HCT116 (cell line): ENCODE measurements at regions not wholly inside any gene's neighbourhood (a gene's known extent, or its start where the extent isn't known, plus 50 kb on each side); places are given as distances from the start of the nearest gene placed in this dataset.

ENCODE experiments used
- CEBPB ChIP-seq: IDR thresholded peaks from 2 replicates; pipeline ENCODE4 v1.6.1; 2012; ENCODE audit warnings: low read depth
- POLR2A ChIP-seq: IDR thresholded peaks from 2 replicates; pipeline ENCODE4 v1.7.0; 2011; ENCODE audit warnings: borderline replicate concordance; ENCODE audit not compliant: insufficient read depth, insufficient read length; ENCODE audit errors: extremely low read depth
- POLR2AphosphoS5 ChIP-seq: IDR thresholded peaks from 2 replicates; pipeline ENCODE4 v1.6.1; 2011; ENCODE audit warnings: mild to moderate bottlenecking, low read depth, low read length, moderate library complexity
- YY1 ChIP-seq: IDR thresholded peaks from 2 replicates; pipeline ENCODE4 v1.6.1; 2011; ENCODE audit warnings: low read length, low read depth, moderate library complexity, mild to moderate bottlenecking; ENCODE audit not compliant: insufficient replicate concordance; ENCODE audit errors: extremely low read depth
- TF ChIP-seq, protein P1 (sequence below): IDR thresholded peaks from 2 replicates; pipeline ENCODE4 v1.6.1; 2012; ENCODE audit warnings: low read depth
- TF ChIP-seq, protein P2 (sequence below), 3 experiments: fragments of 200-600 bp in 1 of 3; sonication (generic) in 1 of 3; IDR thresholded peaks in 2 of 3; conservative IDR thresholded peaks in 1 of 3; 2 replicates each; pipeline ENCODE4 v1.5.1; 2012 to 2017; ENCODE audit warnings: low read depth in 2 of 3, low read length in 2 of 3, antibody characterized with exemption in 1 of 3, borderline replicate concordance in 1 of 3, control low read depth in 1 of 3, mild to moderate bottlenecking in 1 of 3, mixed read lengths in 1 of 3, mixed run types in 1 of 3, moderate library complexity in 1 of 3; ENCODE audit not compliant: insufficient read depth in 1 of 3

- no peak for TF ChIP-seq POLR2AphosphoS5
- no peak for TF ChIP-seq POLR2A
- TF ChIP-seq, protein P1, sequence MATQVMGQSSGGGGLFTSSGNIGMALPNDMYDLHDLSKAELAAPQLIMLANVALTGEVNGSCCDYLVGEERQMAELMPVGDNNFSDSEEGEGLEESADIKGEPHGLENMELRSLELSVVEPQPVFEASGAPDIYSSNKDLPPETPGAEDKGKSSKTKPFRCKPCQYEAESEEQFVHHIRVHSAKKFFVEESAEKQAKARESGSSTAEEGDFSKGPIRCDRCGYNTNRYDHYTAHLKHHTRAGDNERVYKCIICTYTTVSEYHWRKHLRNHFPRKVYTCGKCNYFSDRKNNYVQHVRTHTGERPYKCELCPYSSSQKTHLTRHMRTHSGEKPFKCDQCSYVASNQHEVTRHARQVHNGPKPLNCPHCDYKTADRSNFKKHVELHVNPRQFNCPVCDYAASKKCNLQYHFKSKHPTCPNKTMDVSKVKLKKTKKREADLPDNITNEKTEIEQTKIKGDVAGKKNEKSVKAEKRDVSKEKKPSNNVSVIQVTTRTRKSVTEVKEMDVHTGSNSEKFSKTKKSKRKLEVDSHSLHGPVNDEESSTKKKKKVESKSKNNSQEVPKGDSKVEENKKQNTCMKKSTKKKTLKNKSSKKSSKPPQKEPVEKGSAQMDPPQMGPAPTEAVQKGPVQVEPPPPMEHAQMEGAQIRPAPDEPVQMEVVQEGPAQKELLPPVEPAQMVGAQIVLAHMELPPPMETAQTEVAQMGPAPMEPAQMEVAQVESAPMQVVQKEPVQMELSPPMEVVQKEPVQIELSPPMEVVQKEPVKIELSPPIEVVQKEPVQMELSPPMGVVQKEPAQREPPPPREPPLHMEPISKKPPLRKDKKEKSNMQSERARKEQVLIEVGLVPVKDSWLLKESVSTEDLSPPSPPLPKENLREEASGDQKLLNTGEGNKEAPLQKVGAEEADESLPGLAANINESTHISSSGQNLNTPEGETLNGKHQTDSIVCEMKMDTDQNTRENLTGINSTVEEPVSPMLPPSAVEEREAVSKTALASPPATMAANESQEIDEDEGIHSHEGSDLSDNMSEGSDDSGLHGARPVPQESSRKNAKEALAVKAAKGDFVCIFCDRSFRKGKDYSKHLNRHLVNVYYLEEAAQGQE, result no peak
- TF ChIP-seq, protein P2, sequence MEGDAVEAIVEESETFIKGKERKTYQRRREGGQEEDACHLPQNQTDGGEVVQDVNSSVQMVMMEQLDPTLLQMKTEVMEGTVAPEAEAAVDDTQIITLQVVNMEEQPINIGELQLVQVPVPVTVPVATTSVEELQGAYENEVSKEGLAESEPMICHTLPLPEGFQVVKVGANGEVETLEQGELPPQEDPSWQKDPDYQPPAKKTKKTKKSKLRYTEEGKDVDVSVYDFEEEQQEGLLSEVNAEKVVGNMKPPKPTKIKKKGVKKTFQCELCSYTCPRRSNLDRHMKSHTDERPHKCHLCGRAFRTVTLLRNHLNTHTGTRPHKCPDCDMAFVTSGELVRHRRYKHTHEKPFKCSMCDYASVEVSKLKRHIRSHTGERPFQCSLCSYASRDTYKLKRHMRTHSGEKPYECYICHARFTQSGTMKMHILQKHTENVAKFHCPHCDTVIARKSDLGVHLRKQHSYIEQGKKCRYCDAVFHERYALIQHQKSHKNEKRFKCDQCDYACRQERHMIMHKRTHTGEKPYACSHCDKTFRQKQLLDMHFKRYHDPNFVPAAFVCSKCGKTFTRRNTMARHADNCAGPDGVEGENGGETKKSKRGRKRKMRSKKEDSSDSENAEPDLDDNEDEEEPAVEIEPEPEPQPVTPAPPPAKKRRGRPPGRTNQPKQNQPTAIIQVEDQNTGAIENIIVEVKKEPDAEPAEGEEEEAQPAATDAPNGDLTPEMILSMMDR (IDR thresholded peaks at IDR 0.05 in 2 of 3, conservative IDR thresholded peaks at IDR 0.05 in 1 of 3; ENCODE audit: borderline replicate concordance in 1 of 3, insufficient read depth in 1 of 3, low read depth in 2 of 3, low read length in 2 of 3), result no peak
- no peak for TF ChIP-seq CEBPB
- no peak for TF ChIP-seq YY1
Observed at GRCh38 chr1:199246716-199247115, 607.9 kb downstream of the PTPRC start.
